ENCODE measurements at regions not wholly inside any gene's neighbourhood (a gene's known extent, or its start where the extent isn't known, plus 50 kb on each side); places are given as distances from the start of the nearest gene placed in this dataset.

GRCh38 chr1:244137276-244137675, 86.2 kb downstream of the ZBTB18 start:
- no peak for TF ChIP-seq CTCF (IDR thresholded peaks at IDR 0.05)
- TF ChIP-seq EP300 (IDR thresholded peaks at IDR 0.05), result no peak
- TF ChIP-seq POLR2AphosphoS5 (IDR thresholded peaks at IDR 0.05), result no peak

All from stomach (tissue), 4 donors.